ENCODE measurements at regions not wholly inside any gene's neighbourhood (a gene's known extent, or its start where the extent isn't known, plus 50 kb on each side); places are given as distances from the start of the nearest gene placed in this dataset.

DNA sequence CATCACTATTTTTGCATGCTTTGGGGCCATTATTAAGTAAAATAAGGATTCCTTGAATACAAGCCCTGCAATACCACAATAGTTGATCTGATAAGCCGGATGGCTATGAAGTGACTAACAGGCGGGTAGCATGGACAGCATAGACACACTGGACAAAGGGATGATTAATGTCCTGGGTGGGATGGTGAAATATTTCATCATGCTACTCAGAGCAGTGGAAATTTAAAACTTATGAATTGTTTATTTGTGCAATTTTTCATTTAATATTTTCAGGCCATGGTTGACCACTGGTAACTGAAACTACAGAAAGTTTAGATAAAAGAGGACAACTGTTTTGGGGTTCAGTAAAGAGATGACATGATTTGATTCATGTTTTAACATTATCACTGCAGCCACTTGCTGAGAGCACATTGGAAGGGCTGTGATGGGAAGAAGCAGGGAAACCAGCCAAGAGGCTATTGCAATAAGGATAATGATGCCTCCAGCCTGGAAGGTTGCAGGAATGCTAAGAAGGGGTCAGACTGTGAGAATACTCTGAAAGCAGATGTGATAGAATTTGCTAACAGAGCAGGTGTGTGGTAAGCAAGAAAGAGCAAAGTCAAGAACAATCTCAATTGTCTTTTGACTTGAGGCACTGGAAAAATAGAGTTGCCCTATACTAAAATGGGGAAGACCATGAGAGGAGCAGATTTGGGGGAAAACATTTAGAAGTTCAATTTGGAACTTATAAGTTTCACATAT is 62.5 kb upstream of the TNFSF4 start (continued):
- TF ChIP-seq, protein P1, sequence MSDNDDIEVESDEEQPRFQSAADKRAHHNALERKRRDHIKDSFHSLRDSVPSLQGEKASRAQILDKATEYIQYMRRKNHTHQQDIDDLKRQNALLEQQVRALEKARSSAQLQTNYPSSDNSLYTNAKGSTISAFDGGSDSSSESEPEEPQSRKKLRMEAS (IDR thresholded peaks at IDR 0.05) = 0 out of 2 replicates have a peak, but pooled peaks have one; percentile 22
- no peak for TF ChIP-seq MAZ (IDR thresholded peaks at IDR 0.05; ENCODE audit: borderline replicate concordance, low read depth, low read length)
- TF ChIP-seq RNF2 (IDR thresholded peaks at IDR 0.05; ENCODE audit: borderline replicate concordance, low read depth) = no peak
- TF ChIP-seq HEYL (CRISPR knock-in tag; IDR thresholded peaks at IDR 0.05) = no peak
- no peak for TF ChIP-seq TP53 (CRISPR knock-in tag; IDR thresholded peaks at IDR 0.05)
- TF ChIP-seq HOXA7 (CRISPR knock-in tag; IDR thresholded peaks at IDR 0.05) = no peak
- no peak for TF ChIP-seq HOXB13 (CRISPR knock-in tag; IDR thresholded peaks at IDR 0.05; ENCODE audit: low read depth)
- peak; percentile 60; the same call in 1 of the 2 replicates for TF ChIP-seq FOSL2 (IDR thresholded peaks at IDR 0.05)
- TF ChIP-seq FOSL2 (CRISPR knock-in tag; IDR thresholded peaks at IDR 0.05) = peak; percentile 45
- no peak for TF ChIP-seq POLR2AphosphoS2 (conservative IDR thresholded peaks at IDR 0.05; ENCODE audit: low read length)
- TF ChIP-seq, protein P2, sequence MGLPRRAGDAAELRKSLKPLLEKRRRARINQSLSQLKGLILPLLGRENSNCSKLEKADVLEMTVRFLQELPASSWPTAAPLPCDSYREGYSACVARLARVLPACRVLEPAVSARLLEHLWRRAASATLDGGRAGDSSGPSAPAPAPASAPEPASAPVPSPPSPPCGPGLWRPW (IDR thresholded peaks at IDR 0.05) = no peak
- TF ChIP-seq NR3C1 (IDR thresholded peaks at IDR 0.05) = no peak
- no peak for TF ChIP-seq HDAC2 (IDR thresholded peaks at IDR 0.05)
- TF ChIP-seq TFCP2L1 (CRISPR knock-in tag; IDR thresholded peaks at IDR 0.05) = no peak
- TF ChIP-seq, protein P3, sequence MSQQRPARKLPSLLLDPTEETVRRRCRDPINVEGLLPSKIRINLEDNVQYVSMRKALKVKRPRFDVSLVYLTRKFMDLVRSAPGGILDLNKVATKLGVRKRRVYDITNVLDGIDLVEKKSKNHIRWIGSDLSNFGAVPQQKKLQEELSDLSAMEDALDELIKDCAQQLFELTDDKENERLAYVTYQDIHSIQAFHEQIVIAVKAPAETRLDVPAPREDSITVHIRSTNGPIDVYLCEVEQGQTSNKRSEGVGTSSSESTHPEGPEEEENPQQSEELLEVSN (IDR thresholded peaks at IDR 0.05; ENCODE audit: borderline replicate concordance, low read depth) = no peak
- TF ChIP-seq, protein P4, sequence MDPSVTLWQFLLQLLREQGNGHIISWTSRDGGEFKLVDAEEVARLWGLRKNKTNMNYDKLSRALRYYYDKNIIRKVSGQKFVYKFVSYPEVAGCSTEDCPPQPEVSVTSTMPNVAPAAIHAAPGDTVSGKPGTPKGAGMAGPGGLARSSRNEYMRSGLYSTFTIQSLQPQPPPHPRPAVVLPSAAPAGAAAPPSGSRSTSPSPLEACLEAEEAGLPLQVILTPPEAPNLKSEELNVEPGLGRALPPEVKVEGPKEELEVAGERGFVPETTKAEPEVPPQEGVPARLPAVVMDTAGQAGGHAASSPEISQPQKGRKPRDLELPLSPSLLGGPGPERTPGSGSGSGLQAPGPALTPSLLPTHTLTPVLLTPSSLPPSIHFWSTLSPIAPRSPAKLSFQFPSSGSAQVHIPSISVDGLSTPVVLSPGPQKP (IDR thresholded peaks at IDR 0.05; ENCODE audit: low read depth, low read length) = no peak
- TF ChIP-seq RFX5 (IDR thresholded peaks at IDR 0.05) = no peak
- no peak for TF ChIP-seq CBX8 (IDR thresholded peaks at IDR 0.05)
- TF ChIP-seq FOXS1 (CRISPR knock-in tag; IDR thresholded peaks at IDR 0.05) = no peak
- no peak for TF ChIP-seq POLR2A (IDR thresholded peaks at IDR 0.05; ENCODE audit: low read length)
- TF ChIP-seq EP300 (IDR thresholded peaks at IDR 0.05) = peak; percentile 11 to 63; a peak in 3 of 5 replicates
- no peak for TF ChIP-seq CHD2 (IDR thresholded peaks at IDR 0.05; ENCODE audit: low read length, partially characterized antibody)
- TF ChIP-seq, protein P5, sequence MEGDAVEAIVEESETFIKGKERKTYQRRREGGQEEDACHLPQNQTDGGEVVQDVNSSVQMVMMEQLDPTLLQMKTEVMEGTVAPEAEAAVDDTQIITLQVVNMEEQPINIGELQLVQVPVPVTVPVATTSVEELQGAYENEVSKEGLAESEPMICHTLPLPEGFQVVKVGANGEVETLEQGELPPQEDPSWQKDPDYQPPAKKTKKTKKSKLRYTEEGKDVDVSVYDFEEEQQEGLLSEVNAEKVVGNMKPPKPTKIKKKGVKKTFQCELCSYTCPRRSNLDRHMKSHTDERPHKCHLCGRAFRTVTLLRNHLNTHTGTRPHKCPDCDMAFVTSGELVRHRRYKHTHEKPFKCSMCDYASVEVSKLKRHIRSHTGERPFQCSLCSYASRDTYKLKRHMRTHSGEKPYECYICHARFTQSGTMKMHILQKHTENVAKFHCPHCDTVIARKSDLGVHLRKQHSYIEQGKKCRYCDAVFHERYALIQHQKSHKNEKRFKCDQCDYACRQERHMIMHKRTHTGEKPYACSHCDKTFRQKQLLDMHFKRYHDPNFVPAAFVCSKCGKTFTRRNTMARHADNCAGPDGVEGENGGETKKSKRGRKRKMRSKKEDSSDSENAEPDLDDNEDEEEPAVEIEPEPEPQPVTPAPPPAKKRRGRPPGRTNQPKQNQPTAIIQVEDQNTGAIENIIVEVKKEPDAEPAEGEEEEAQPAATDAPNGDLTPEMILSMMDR (IDR thresholded peaks at IDR 0.05) = no peak
- TF ChIP-seq NPAS2 (CRISPR knock-in tag; IDR thresholded peaks at IDR 0.05; ENCODE audit: borderline replicate concordance) = no peak
- no peak for TF ChIP-seq ZSCAN20 (CRISPR knock-in tag; IDR thresholded peaks at IDR 0.05)
- TF ChIP-seq JUN (IDR thresholded peaks at IDR 0.05) = peak; percentile 57 to 60; a peak in 2 of 5 replicates
- no peak for TF ChIP-seq ZFP36 (IDR thresholded peaks at IDR 0.05; ENCODE audit: borderline replicate concordance, partially characterized antibody)
- no peak for TF ChIP-seq MYC (IDR thresholded peaks at IDR 0.05; ENCODE audit: borderline replicate concordance, low read length)
- TF ChIP-seq RARB (CRISPR knock-in tag; IDR thresholded peaks at IDR 0.05) = no peak
- TF ChIP-seq, protein P6, sequence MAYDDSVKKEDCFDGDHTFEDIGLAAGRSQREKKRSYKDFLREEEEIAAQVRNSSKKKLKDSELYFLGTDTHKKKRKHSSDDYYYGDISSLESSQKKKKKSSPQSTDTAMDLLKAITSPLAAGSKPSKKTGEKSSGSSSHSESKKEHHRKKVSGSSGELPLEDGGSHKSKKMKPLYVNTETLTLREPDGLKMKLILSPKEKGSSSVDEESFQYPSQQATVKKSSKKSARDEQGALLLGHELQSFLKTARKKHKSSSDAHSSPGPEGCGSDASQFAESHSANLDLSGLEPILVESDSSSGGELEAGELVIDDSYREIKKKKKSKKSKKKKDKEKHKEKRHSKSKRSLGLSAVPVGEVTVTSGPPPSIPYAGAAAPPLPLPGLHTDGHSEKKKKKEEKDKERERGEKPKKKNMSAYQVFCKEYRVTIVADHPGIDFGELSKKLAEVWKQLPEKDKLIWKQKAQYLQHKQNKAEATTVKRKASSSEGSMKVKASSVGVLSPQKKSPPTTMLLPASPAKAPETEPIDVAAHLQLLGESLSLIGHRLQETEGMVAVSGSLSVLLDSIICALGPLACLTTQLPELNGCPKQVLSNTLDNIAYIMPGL (CRISPR knock-in tag; IDR thresholded peaks at IDR 0.05; ENCODE audit: borderline replicate concordance) = no peak
- no peak for TF ChIP-seq BHLHE40 (IDR thresholded peaks at IDR 0.05; ENCODE audit: low read depth, low read length)
- TF ChIP-seq, protein P7, sequence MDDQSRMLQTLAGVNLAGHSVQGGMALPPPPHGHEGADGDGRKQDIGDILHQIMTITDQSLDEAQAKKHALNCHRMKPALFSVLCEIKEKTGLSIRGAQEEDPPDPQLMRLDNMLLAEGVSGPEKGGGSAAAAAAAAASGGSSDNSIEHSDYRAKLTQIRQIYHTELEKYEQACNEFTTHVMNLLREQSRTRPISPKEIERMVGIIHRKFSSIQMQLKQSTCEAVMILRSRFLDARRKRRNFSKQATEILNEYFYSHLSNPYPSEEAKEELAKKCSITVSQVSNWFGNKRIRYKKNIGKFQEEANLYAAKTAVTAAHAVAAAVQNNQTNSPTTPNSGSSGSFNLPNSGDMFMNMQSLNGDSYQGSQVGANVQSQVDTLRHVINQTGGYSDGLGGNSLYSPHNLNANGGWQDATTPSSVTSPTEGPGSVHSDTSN (IDR thresholded peaks at IDR 0.05) = peak; percentile 66
- peak; percentile 70 to 79; a peak in 3 of 4 replicates for TF ChIP-seq CEBPB (IDR thresholded peaks at IDR 0.05)
- no peak for TF ChIP-seq PHF8 (IDR thresholded peaks at IDR 0.05; ENCODE audit: borderline replicate concordance, low read depth)
- TF ChIP-seq KDM5A (IDR thresholded peaks at IDR 0.05) = no peak
- no peak for TF ChIP-seq EHF (CRISPR knock-in tag; IDR thresholded peaks at IDR 0.05)
- TF ChIP-seq SMC3 (IDR thresholded peaks at IDR 0.05) = peak; percentile 7; the same call in 1 of the 3 replicates
- TF ChIP-seq SREBF2 (IDR thresholded peaks at IDR 0.05) = no peak
- TF ChIP-seq GATA3 (IDR thresholded peaks at IDR 0.05; ENCODE audit: borderline replicate concordance) = peak; percentile 89
- TF ChIP-seq NFE2L2 (conservative IDR thresholded peaks at IDR 0.05; ENCODE audit: low read length) = no peak
